ENCODE measurements at regions not wholly inside any gene's neighbourhood (a gene's known extent, or its start where the extent isn't known, plus 50 kb on each side); places are given as distances from the start of the nearest gene placed in this dataset.

- WGBS (ENCODE audit: insufficient coverage, low coverage, low lambda C conversion rate, missing lambda C conversion rate), result 51% methylated on average over 3 of the region's 3 CpGs
- Histone ChIP-seq H3K9me3 (no peaks in the 10 kb centered on the region), H3K4me1 (no peaks in the 10 kb centered on the region), H3K36me3 (no peaks in the 10 kb centered on the region), H3K27me3 (no peaks in the 10 kb centered on the region), H3K27ac (no peak overlapping the region), H3K4me3 (no peak overlapping the region)
- ATAC-seq (no peak), DNase-seq (no peak)
- no peak for TF ChIP-seq POLR2A (IDR thresholded peaks at IDR 0.05)
- TF ChIP-seq CTCF (IDR thresholded peaks at IDR 0.05), result no peak
- intact Hi-C loops (cut with DNase I), result no loop called here
These were observed 1079.4 kb upstream of the GYPC start for GRCh38 chr2:125576558-125576957.

GRCh38 chr2:125581557-125581956 lies 1074.4 kb upstream of the GYPC start:
- Histone ChIP-seq H3K27ac (no peak overlapping the region), H3K4me3 (no peak overlapping the region), H3K4me1 (no peaks in the 10 kb centered on the region), H3K27me3 (no peaks in the 10 kb centered on the region), H3K9me3 (no peaks in the 10 kb centered on the region), H3K36me3 (no peaks in the 10 kb centered on the region)
- 5% methylated on average over 4 of the region's 4 CpGs for WGBS (ENCODE audit: insufficient coverage, low coverage, low lambda C conversion rate, missing lambda C conversion rate)
- intact Hi-C loops (cut with DNase I), result no loop called here
- TF ChIP-seq POLR2A (IDR thresholded peaks at IDR 0.05) (no peak), CTCF (IDR thresholded peaks at IDR 0.05) (no peak)
- DNase-seq (no peak), ATAC-seq (no peak)

GRCh38 chr2:125582516-125582915 lies 1073.4 kb upstream of the GYPC start:
- Histone ChIP-seq H3K4me3 (no peak overlapping the region), H3K27ac (no peak overlapping the region), H3K27me3 (no peaks in the 10 kb centered on the region), H3K36me3 (no peaks in the 10 kb centered on the region), H3K4me1 (no peaks in the 10 kb centered on the region), H3K9me3 (no peaks in the 10 kb centered on the region)
- WGBS (ENCODE audit: insufficient coverage, low coverage, low lambda C conversion rate, missing lambda C conversion rate), result 27% methylated on average over 1 of the region's 1 CpG
- intact Hi-C loops (cut with DNase I), result no loop called here
- TF ChIP-seq POLR2A (IDR thresholded peaks at IDR 0.05) (no peak), CTCF (IDR thresholded peaks at IDR 0.05) (no peak)
- no peak for ATAC-seq
- no peak for DNase-seq

- ATAC-seq (no peak), DNase-seq (no peak)
- TF ChIP-seq POLR2A (IDR thresholded peaks at IDR 0.05) (no peak), CTCF (IDR thresholded peaks at IDR 0.05) (no peak)
- Histone ChIP-seq H3K4me3 (no peak overlapping the region), H3K4me1 (no peaks in the 10 kb centered on the region), H3K9me3 (no peaks in the 10 kb centered on the region), H3K36me3 (no peaks in the 10 kb centered on the region), H3K27me3 (no peaks in the 10 kb centered on the region), H3K27ac (no peak overlapping the region)
- 29% methylated on average over 1 of the region's 1 CpG for WGBS (ENCODE audit: insufficient coverage, low coverage, low lambda C conversion rate, missing lambda C conversion rate)
- intact Hi-C loops (cut with DNase I), result no loop called here
These were observed 1071.2 kb upstream of the GYPC start for GRCh38 chr2:125584732-125585131.

- DNase-seq (no peak), ATAC-seq (no peak)
- no peak for TF ChIP-seq POLR2A (IDR thresholded peaks at IDR 0.05)
- TF ChIP-seq CTCF (IDR thresholded peaks at IDR 0.05), result no peak
- Histone ChIP-seq H3K9me3 (no peaks in the 10 kb centered on the region), H3K4me3 (no peak overlapping the region), H3K27me3 (no peaks in the 10 kb centered on the region), H3K27ac (no peak overlapping the region), H3K4me1 (no peaks in the 10 kb centered on the region), H3K36me3 (no peaks in the 10 kb centered on the region)
- 33% methylated on average over 1 of the region's 1 CpG for whole genome bisulfite sequencing (ENCODE audit: insufficient coverage, low coverage, low lambda C conversion rate, missing lambda C conversion rate)
- intact Hi-C loops (cut with DNase I), result no loop called here
These were observed 1067.2 kb upstream of the GYPC start for GRCh38 chr2:125588780-125589179.

Measured in right lobe of liver (tissue), 6 donors.